ENCODE measurements at regions not wholly inside any gene's neighbourhood (a gene's known extent, or its start where the extent isn't known, plus 50 kb on each side); places are given as distances from the start of the nearest gene placed in this dataset.
"Not testable (repeated sequence)": the region's sequence is repeated elsewhere in the genome, so short reads cannot be mapped to it uniquely, and the experiment has no call there.

DNA sequence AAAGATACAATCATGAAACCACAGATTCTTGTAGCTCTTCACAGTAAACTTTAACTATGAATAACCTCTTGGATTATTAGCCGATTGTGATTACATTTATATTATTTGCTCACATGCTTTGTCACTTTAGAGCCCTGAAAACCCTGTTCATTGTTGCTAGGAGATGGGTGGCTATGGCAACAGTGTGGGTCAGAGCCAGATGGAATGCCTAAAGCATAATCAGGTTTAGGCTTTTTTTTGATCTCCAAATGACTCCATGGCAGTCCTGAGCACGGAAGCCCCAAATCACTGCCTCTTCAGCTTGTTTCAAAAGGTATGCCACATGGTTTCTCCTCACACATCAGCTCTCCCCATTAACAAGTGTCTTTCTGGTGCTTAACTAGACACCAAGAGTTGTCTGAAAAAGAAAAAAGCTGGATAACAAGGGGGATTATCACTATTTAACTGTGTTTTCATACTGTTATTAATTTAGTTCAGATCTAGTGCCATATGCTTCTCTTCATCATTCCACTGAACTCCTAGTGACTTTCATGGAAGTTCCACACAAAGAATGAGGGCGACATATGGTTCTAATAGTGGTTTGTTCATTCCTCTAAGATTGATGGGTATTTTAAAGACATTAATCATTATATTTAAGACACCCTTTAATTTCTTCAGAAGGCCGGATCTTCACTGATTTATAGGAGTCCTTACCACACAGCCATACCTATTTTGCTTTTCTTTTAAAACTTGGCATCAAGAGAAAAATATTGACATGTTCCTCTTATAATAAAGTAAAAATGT is 88.8 kb upstream of the PAM start:
- peak; percentile 100 for DNase-seq

DNA sequence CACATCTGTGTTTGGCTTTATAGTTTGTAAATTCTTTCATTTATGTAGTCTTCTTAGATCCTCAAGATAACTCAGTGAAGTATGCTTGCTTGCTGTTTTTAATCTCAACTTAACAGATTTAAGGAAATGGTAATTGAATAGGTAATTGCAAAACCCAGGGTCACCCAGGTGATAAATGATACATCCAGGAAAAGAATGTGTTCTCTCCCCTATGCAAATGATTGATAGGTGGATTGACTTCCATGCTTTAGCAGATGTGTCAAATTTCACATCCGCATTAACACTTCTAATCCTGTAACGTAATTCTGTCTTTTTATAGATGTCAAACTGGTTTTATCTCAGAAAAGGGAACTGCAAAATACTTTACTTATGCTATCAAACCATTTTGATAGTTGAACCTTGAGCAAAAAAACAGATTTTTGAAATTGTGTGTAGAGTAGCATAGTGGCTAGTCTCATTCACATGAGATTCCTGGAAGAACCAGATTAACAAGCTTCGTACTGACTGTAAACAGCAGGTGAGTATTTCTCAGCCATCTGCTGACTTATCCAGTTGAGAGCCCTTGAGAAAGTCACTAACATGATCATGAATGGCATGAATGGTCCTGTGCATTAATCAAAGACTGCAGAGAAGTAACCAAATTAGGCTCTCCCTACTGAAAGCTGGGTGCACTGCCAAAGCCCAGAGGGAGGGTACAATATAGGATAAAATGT is 86.7 kb upstream of the PAM start:
- DNase-seq = peak; percentile 69

GRCh38 chr5:102670224-102670836 is 84.8 kb upstream of the PAM start:
- no peak for DNase-seq

GRCh38 chr5:102671033-102671734 is 83.9 kb upstream of the PAM start:
- not testable (repeated sequence) for DNase-seq

GRCh38 chr5:102678267-102679058 is 76.6 kb upstream of the PAM start:
- DNase-seq = no peak

DNA sequence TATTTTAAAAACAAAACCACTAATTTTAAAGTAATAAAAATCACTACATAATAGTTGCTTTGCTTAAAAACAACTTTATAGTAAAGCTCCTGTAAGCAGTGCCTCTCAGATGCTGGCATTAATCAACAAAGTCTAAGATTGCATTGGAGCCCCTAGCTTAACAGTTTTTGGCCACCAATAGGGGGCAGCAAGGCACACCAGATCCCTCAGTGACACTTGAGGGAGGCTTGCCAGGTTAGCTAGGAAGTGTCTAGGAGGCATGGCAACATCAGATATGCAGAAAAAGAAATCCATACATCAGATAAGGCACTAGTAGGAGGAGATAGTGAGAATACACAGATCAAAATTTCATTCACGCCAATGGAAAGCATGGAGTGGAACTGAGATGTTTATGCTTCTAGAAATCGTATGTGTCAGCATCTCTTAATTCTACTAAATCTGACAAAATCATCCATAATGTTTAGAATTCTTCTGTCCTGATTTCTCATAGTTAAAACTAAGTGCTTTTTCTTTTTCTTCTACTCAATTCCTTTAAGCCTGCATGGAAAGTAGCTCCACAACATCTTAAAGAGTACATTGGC is 73.6 kb upstream of the PAM start:
- DNase-seq = peak; percentile 17

DNA sequence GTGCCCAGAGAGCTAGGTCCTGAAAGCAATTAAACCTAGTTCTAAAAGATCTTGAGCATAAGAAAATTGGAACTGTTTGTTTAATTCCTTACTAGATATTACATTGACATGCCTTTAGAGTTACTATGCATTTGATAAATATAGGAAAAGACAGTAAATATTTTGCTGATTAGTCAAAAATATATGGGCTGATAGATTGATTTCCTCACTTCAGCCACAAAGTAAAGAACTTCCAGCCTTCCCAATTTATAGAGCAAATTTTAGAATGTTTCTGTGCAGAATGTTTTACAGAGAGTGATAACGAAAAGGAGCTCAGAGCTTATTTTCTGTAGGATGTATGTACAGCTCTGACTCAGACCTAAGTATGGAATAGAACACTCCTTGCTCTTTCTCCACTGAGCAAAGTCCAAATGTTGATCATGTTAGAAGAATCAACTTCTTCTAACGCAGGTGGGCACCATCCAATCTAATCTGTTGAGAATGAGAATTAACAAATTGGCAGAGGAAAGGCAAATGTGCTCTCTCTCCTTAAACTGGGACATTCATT is 72.9 kb upstream of the PAM start:
- no peak for DNase-seq

DNA sequence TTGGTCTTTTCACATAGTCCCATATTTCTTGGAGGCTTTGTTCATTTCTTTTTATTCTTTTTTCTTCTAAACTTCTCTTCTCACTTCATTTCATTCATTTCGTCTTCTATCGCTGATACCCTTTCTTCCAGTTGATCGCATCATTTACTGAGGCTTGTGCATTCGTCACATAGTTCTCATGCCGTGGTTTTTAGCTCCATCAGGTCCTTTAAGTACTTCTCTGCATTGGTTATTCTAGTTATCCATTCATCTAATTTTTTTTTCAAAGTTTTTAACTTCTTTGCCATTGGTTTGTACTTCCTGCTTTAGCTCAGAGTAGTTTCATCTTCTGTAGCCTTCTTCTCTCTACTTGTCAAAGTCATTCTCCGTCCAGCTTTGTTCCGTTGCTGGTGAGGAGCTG is 67.0 kb upstream of the PAM start:
- not testable (repeated sequence) for DNase-seq

GRCh38 chr5:102688581-102689342 is 66.3 kb upstream of the PAM start:
- DNase-seq = not testable (repeated sequence)

DNA sequence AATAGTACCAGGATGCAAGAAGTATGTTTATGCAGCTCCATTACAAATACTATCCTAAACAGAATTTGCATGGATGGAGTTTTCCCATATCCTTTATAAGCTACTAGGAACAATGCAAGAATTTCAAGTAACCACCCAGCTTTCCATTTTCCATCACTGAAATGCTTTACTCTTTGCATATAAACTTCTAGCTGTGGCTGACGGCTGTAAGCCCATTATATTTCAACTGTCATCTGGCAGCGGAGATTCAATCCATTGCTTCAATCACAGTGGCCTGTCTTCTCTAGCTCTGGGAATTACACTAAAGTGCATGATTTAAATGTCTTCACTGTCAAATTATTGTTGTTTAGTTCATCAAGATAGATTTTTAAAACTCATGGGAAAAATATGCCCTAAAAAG is 64.2 kb upstream of the PAM start:
- no peak for DNase-seq

GRCh38 chr5:102691434-102691833 is 63.7 kb upstream of the PAM start:
- no peak for DNase-seq

DNA sequence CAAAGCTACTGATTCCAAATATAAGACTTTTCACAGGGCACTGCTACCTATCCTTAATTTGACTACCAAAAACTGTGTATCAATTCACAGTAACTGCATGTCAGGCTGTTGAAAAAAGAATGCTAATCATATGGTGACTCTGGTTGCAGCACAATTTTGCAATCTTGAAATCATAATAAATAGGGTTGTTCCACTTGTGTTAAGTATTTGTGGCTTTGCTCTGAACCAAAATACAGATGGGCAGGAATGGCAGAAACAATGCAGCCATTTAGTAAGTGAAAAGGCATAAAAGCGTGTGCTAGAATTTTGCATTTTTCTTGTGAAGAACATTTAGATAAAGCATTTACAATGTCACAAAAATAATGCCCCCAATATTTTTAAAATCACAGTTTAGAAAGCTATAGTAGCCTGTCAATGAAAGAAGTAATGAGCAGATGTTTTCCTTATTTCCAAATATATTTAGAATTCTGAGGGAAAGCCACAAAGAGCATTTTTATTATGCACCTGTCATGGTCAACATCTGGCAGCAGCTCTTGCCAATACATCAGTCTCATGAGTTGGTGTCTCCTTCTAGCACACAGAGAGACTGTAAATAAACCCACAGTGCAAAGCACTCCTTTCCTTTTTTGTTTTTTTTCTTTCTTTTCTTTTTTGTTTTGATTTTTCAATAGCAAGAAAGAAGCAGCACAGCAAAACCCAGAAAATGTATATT is 54.8 kb upstream of the PAM start:
- DNase-seq = no peak

- no peak for DNase-seq
Observed at GRCh38 chr5:102700916-102701315, 54.2 kb upstream of the PAM start.

GRCh38 chr5:102701748-102702147 is 53.4 kb upstream of the PAM start:
- no peak for DNase-seq
